ENCODE measurements at regions not wholly inside any gene's neighbourhood (a gene's known extent, or its start where the extent isn't known, plus 50 kb on each side); places are given as distances from the start of the nearest gene placed in this dataset.
A peak's percentile ranks its signal among the peaks of the same experiment; 100 is the strongest.

GRCh38 chr2:223688094-223688835 is 86.1 kb upstream of the SCG2 start:
- in situ Hi-C loops (cut with HindIII; ENCODE audit: low sequenced_read_pairs): no loop called here
- DNase-seq (ENCODE audit: low read depth, low spot score): no peak
- no peak for TF ChIP-seq CTCF (IDR thresholded peaks at IDR 0.05; ENCODE audit: low read depth, low read length)
- H3K4me3 ChIP-seq (ENCODE audit: low read depth, low read length): no peak overlapping the region

- TF ChIP-seq CTCF (IDR thresholded peaks at IDR 0.05; ENCODE audit: low read depth, low read length): no peak
- in situ Hi-C loops (cut with HindIII; ENCODE audit: low sequenced_read_pairs): no loop called here
- H3K4me3 ChIP-seq (ENCODE audit: low read depth, low read length): no peak overlapping the region
- no peak for DNase-seq (ENCODE audit: low read depth, low spot score)
These were observed 79.0 kb upstream of the SCG2 start for GRCh38 chr2:223681125-223681524.

- H3K4me3 ChIP-seq (ENCODE audit: low read depth, low read length): no peak overlapping the region
- in situ Hi-C loops (cut with HindIII; ENCODE audit: low sequenced_read_pairs): no loop called here
- DNase-seq (ENCODE audit: low read depth, low spot score): peak; percentile 51
- TF ChIP-seq CTCF (IDR thresholded peaks at IDR 0.05; ENCODE audit: low read depth, low read length): peak; percentile 86
These were observed 72.9 kb upstream of the SCG2 start for GRCh38 chr2:223674998-223675609.

GRCh38 chr2:223669453-223670225 is 67.5 kb upstream of the SCG2 start:
- DNase-seq (ENCODE audit: low read depth, low spot score): peak; percentile 40
- in situ Hi-C loops (cut with HindIII; ENCODE audit: low sequenced_read_pairs): no loop called here
- no peak for TF ChIP-seq CTCF (IDR thresholded peaks at IDR 0.05; ENCODE audit: low read depth, low read length)
- no peak overlapping the region for H3K4me3 ChIP-seq (ENCODE audit: low read depth, low read length)

- no peak overlapping the region for H3K4me3 ChIP-seq (ENCODE audit: low read depth, low read length)
- no peak for TF ChIP-seq CTCF (IDR thresholded peaks at IDR 0.05; ENCODE audit: low read depth, low read length)
- in situ Hi-C loops (cut with HindIII; ENCODE audit: low sequenced_read_pairs): no loop called here
- peak; percentile 12 for DNase-seq (ENCODE audit: low read depth, low spot score)
These were observed 66.3 kb upstream of the SCG2 start for GRCh38 chr2:223668302-223668998.

- TF ChIP-seq CTCF (IDR thresholded peaks at IDR 0.05; ENCODE audit: low read depth, low read length): no peak
- in situ Hi-C loops (cut with HindIII; ENCODE audit: low sequenced_read_pairs): no loop called here
- no peak overlapping the region for H3K4me3 ChIP-seq (ENCODE audit: low read depth, low read length)
- DNase-seq (ENCODE audit: low read depth, low spot score): peak; percentile 16
These were observed 52.3 kb upstream of the SCG2 start for GRCh38 chr2:223654384-223654915.

Data from astrocyte of the spinal cord (primary cell).